ENCODE measurements at regions not wholly inside any gene's neighbourhood (a gene's known extent, or its start where the extent isn't known, plus 50 kb on each side); places are given as distances from the start of the nearest gene placed in this dataset.

GRCh38 chr6:76776876-76777275, 686.4 kb downstream of the HTR1B start:
- TF ChIP-seq RAD21 (IDR thresholded peaks at IDR 0.05) (no peak), CTCF (IDR thresholded peaks at IDR 0.05; ENCODE audit: low read depth, low read length, missing input control) (no peak), GABPA (IDR thresholded peaks at IDR 0.05 in 1 of 2, conservative IDR thresholded peaks at IDR 0.05 in 1 of 2) (no peak), ATF3 (IDR thresholded peaks at IDR 0.05) (no peak), MAX (IDR thresholded peaks at IDR 0.05) (no peak)
- TF ChIP-seq, protein P1, sequence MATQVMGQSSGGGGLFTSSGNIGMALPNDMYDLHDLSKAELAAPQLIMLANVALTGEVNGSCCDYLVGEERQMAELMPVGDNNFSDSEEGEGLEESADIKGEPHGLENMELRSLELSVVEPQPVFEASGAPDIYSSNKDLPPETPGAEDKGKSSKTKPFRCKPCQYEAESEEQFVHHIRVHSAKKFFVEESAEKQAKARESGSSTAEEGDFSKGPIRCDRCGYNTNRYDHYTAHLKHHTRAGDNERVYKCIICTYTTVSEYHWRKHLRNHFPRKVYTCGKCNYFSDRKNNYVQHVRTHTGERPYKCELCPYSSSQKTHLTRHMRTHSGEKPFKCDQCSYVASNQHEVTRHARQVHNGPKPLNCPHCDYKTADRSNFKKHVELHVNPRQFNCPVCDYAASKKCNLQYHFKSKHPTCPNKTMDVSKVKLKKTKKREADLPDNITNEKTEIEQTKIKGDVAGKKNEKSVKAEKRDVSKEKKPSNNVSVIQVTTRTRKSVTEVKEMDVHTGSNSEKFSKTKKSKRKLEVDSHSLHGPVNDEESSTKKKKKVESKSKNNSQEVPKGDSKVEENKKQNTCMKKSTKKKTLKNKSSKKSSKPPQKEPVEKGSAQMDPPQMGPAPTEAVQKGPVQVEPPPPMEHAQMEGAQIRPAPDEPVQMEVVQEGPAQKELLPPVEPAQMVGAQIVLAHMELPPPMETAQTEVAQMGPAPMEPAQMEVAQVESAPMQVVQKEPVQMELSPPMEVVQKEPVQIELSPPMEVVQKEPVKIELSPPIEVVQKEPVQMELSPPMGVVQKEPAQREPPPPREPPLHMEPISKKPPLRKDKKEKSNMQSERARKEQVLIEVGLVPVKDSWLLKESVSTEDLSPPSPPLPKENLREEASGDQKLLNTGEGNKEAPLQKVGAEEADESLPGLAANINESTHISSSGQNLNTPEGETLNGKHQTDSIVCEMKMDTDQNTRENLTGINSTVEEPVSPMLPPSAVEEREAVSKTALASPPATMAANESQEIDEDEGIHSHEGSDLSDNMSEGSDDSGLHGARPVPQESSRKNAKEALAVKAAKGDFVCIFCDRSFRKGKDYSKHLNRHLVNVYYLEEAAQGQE (IDR thresholded peaks at IDR 0.05) = no peak

All from liver (tissue), 3 donors.